Lower lobe of right lung (tissue), 2 donors: ENCODE measurements at regions not wholly inside any gene's neighbourhood (a gene's known extent, or its start where the extent isn't known, plus 50 kb on each side); places are given as distances from the start of the nearest gene placed in this dataset.

Experiments
- ATAC-seq, 2 donors: fragments of 200-7000 bp; cut with Tn5 transposase; one replicate each; pipeline ENCODE4 v1.9.1; 2020 to 2022; ENCODE audit warnings: mild to moderate bottlenecking in 2 of 2, moderate library complexity in 2 of 2
- DNase-seq: peaks from one replicate; pipeline ENCODE4 v3.0.0-alpha.2; 2020
- H3K27ac ChIP-seq: fragments of 200-600 bp; one replicate; pipeline ENCODE4 v1.8.0; 2022
- H3K27me3 ChIP-seq: fragments of 200-600 bp; one replicate; pipeline ENCODE4 v1.8.0; 2022; ENCODE audit warnings: low read depth
- H3K36me3 ChIP-seq: fragments of 200-600 bp; one replicate; pipeline ENCODE4 v1.8.0; 2022; ENCODE audit warnings: mild to moderate bottlenecking
- H3K4me1 ChIP-seq: fragments of 200-600 bp; one replicate; pipeline ENCODE4 v1.8.0; 2022
- H3K4me3 ChIP-seq: fragments of 200-600 bp; one replicate; pipeline ENCODE4 v1.8.0; 2022; ENCODE audit warnings: mild to moderate bottlenecking
- H3K9me3 ChIP-seq: fragments of 200-600 bp; one replicate; pipeline ENCODE4 v1.8.0; 2022
- CTCF ChIP-seq: fragments of 200-600 bp; IDR thresholded peaks from one replicate; pipeline ENCODE4 v1.8.0; 2022; ENCODE audit warnings: antibody characterized with exemption, mild to moderate bottlenecking
- intact Hi-C: fragments of 100-400 bp; cut with DNase I; formaldehyde crosslinking; loops from one replicate; pipeline ENCODE4 v1.11.0; 2022
- donor health status: DM: no; HTN: yes; CAD: no; lungs with severe emphysema.

GRCh38 chr6:48833916-48834315 lies 629.1 kb downstream of the MMUT start:
- no peak for ATAC-seq
- no peak for DNase-seq
- no peaks in the 10 kb centered on the region for H3K4me1 ChIP-seq
- no peak overlapping the region for H3K4me3 ChIP-seq
- no peaks in the 10 kb centered on the region for H3K9me3 ChIP-seq
- no peak overlapping the region for H3K27ac ChIP-seq
- intact Hi-C loops: no loop called here
- no peaks in the 10 kb centered on the region for H3K36me3 ChIP-seq
- TF ChIP-seq CTCF: no peak
- no peaks in the 10 kb centered on the region for H3K27me3 ChIP-seq

GRCh38 chr6:48826901-48827701 lies 636.0 kb downstream of the MMUT start:
- H3K4me1 ChIP-seq: no peaks in the 10 kb centered on the region
- DNase-seq: no peak
- H3K4me3 ChIP-seq: no peak overlapping the region
- H3K36me3 ChIP-seq: no peaks in the 10 kb centered on the region
- ATAC-seq: no peak
- no peak for TF ChIP-seq CTCF
- no peak overlapping the region for H3K27ac ChIP-seq
- H3K27me3 ChIP-seq: no peaks in the 10 kb centered on the region
- intact Hi-C loops: no loop called here
- no peaks in the 10 kb centered on the region for H3K9me3 ChIP-seq

DNA sequence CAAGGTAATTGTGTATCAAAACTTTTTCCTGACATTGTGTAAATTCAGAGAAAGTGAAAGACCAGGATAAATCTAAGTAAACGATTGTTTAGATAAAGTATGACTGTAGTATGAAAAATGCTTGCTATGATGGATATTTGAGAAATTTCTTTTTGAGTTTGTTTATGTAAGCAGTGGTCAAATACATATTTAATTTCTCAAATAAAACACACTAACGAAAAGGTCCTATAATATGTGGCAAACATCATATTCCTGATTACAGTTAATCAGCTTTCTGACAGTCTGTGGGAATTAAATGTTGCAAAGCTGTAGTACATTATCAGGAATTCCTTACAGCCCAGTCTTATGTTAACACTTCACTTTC lies 636.9 kb downstream of the MMUT start:
- DNase-seq (no peak), ATAC-seq (no peak)
- Histone ChIP-seq H3K4me3 (no peak overlapping the region), H3K27me3 (no peaks in the 10 kb centered on the region), H3K4me1 (no peaks in the 10 kb centered on the region), H3K36me3 (no peaks in the 10 kb centered on the region), H3K27ac (no peak overlapping the region), H3K9me3 (no peaks in the 10 kb centered on the region)
- TF ChIP-seq CTCF: no peak
- intact Hi-C loops: no loop called here

DNA sequence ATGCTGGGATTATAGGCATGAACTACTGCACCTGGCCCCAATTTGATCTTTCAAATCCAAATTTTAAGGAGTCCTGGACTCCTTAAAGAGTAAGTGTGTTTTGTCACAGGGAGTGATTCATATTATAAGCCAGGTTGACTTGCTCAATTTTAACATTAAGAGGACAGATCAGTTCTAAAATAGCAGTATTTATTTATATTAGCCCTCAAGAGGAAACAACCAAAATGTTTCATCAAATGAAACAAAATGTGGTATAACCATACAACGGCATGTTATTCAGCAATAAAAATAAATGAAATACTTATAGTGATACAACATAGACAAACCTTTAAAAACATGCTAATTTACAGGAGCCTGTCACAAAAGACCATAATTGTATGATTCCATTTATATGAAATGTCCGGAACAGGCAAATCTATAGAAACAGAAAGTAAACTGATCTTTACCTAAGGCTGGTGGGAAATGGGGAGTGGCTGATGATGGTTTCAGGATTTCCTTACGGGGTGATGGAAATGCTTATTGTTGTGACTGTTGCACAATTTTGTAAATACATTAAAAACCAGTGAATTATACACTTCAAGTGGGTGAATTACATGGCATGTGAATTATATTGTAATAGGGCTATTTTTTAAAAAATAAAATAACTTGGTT lies 637.4 kb downstream of the MMUT start:
- H3K9me3 ChIP-seq: no peaks in the 10 kb centered on the region
- ATAC-seq (no peak), DNase-seq (no peak)
- intact Hi-C loops: no loop called here
- H3K4me1 ChIP-seq: no peaks in the 10 kb centered on the region
- H3K36me3 ChIP-seq: no peaks in the 10 kb centered on the region
- no peak for TF ChIP-seq CTCF
- no peak overlapping the region for H3K4me3 ChIP-seq
- H3K27ac ChIP-seq: no peak overlapping the region
- H3K27me3 ChIP-seq: no peaks in the 10 kb centered on the region

- ATAC-seq: no peak
- intact Hi-C loops: no loop called here
- no peaks in the 10 kb centered on the region for H3K9me3 ChIP-seq
Observed at GRCh38 chr6:48818052-48818412, 645.0 kb downstream of the MMUT start.

More at GRCh38 chr6:48818052-48818412, 645.0 kb downstream of the MMUT start:
- DNase-seq: no peak
- Histone ChIP-seq H3K27ac (no peak overlapping the region), H3K4me3 (no peak overlapping the region), H3K27me3 (no peaks in the 10 kb centered on the region), H3K36me3 (no peaks in the 10 kb centered on the region), H3K4me1 (no peaks in the 10 kb centered on the region)
- TF ChIP-seq CTCF: no peak
